Tibial nerve (tissue), 4 donors: ENCODE measurements at regions not wholly inside any gene's neighbourhood (a gene's known extent, or its start where the extent isn't known, plus 50 kb on each side); places are given as distances from the start of the nearest gene placed in this dataset.

Source experiments
- DNase-seq, 2 donors: peaks; one replicate each; pipeline ENCODE4 v3.0.0-alpha.2; 2019; ENCODE audit warnings: low spot score in 2 of 2
- H3K27ac ChIP-seq, 4 donors: fragments of 200-600 bp; sonication (generic) in 3 of 4; one replicate each; pipeline ENCODE4 v1.5.1; 2017 to 2019; ENCODE audit warnings: mild to moderate bottlenecking in 1 of 4
- H3K27me3 ChIP-seq, 2 donors: fragments of 200-600 bp; sonication (generic) in 1 of 2; one replicate each; pipeline versions ENCODE4 v1.5.1 to v1.6.0; 2017 to 2019
- H3K36me3 ChIP-seq, 3 donors: fragments of 200-600 bp; sonication (generic); one replicate each; pipeline ENCODE4 v1.5.1; 2018 to 2019
- H3K4me1 ChIP-seq, 4 donors: fragments of 200-600 bp; sonication (generic) in 3 of 4; one replicate each; pipeline ENCODE4 v1.5.1; 2017 to 2019
- H3K4me3 ChIP-seq, 4 donors: fragments of 200-600 bp; sonication (generic) in 3 of 4; one replicate each; pipeline ENCODE4 v1.5.1; 2017 to 2019; ENCODE audit warnings: mild to moderate bottlenecking in 1 of 4, moderate library complexity in 1 of 4
- H3K9me3 ChIP-seq, 4 donors: fragments of 200-600 bp; sonication (generic) in 3 of 4; one replicate each; pipeline ENCODE4 v1.5.1; 2017 to 2019
- EP300 ChIP-seq, 2 donors: sonication (generic); formaldehyde crosslinking; IDR thresholded peaks; one replicate each; pipeline ENCODE4 v1.6.1; 2017; ENCODE audit warnings: antibody characterized with exemption in 2 of 2, mild to moderate bottlenecking in 1 of 2
- POLR2A ChIP-seq, 2 donors: fragments of 450-650 bp; IDR thresholded peaks; one replicate each; pipeline ENCODE4 v1.6.1; 2017; ENCODE audit warnings: antibody characterized with exemption in 2 of 2, mild to moderate bottlenecking in 2 of 2, moderate library complexity in 2 of 2
- WGBS, 2 donors: methylation state at CpG; one replicate each; pipeline ENCODE4 v1.1.5; 2018; 5-methylcytosine and 5-hydroxymethylcytosine counted together
- TF ChIP-seq, protein P1 (sequence below), 5 experiments: fragments of 200-600 bp in 3 of 5; fragments of 450-650 bp in 2 of 5; sonication (generic) in 3 of 5; IDR thresholded peaks; one replicate each; pipeline ENCODE4 v1.5.1; 2016 to 2019; ENCODE audit warnings: antibody characterized with exemption in 5 of 5, mild to moderate bottlenecking in 3 of 5, moderate library complexity in 2 of 5

DNA sequence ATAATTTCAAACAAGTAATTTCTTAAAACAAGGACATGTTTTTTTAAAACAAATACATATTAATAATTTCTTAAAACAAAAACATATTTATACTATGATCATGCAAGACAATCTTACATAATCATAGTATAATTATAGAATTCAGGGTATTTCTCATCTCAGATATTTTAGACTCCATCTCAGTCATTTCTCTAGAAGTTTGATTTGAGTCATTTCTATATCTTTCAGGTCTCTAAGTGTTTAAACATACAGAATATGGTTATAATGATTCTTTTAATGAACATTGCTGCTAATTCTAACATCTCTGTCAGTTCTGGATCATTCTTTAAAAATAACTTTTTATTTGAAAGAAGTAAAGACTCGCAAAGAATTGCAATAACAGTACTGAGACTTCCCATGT, 154.2 kb upstream of the KYNU start:
- TF ChIP-seq, protein P1, sequence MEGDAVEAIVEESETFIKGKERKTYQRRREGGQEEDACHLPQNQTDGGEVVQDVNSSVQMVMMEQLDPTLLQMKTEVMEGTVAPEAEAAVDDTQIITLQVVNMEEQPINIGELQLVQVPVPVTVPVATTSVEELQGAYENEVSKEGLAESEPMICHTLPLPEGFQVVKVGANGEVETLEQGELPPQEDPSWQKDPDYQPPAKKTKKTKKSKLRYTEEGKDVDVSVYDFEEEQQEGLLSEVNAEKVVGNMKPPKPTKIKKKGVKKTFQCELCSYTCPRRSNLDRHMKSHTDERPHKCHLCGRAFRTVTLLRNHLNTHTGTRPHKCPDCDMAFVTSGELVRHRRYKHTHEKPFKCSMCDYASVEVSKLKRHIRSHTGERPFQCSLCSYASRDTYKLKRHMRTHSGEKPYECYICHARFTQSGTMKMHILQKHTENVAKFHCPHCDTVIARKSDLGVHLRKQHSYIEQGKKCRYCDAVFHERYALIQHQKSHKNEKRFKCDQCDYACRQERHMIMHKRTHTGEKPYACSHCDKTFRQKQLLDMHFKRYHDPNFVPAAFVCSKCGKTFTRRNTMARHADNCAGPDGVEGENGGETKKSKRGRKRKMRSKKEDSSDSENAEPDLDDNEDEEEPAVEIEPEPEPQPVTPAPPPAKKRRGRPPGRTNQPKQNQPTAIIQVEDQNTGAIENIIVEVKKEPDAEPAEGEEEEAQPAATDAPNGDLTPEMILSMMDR (IDR thresholded peaks at IDR 0.05) = no peak
- TF ChIP-seq POLR2A (IDR thresholded peaks at IDR 0.05) (no peak), EP300 (IDR thresholded peaks at IDR 0.05) (no peak)
- Histone ChIP-seq H3K36me3 (no peaks in the 10 kb centered on the region), H3K27ac (no peak overlapping the region), H3K9me3 (peaks cover 0 to 6% (median 0%) of the 10 kb centered on the region in 4 donors), H3K27me3 (no peaks in the 10 kb centered on the region), H3K4me1 (no peaks in the 10 kb centered on the region), H3K4me3 (no peak overlapping the region)
- WGBS, 2 donors = 89 to 95% methylated on average over 1 of the region's 1 CpG
- no peak for DNase-seq

GRCh38 chr2:142722569-142722968, 154.9 kb upstream of the KYNU start:
- Histone ChIP-seq H3K4me1 (peaks cover 0 to 2% (median 0%) of the 10 kb centered on the region in 4 donors), H3K36me3 (no peaks in the 10 kb centered on the region), H3K4me3 (no peak overlapping the region), H3K9me3 (no peaks in the 10 kb centered on the region), H3K27me3 (no peaks in the 10 kb centered on the region), H3K27ac (no peak overlapping the region)
- DNase-seq = no peak
- no peak for TF ChIP-seq POLR2A (IDR thresholded peaks at IDR 0.05)
- TF ChIP-seq EP300 (IDR thresholded peaks at IDR 0.05) = no peak
- TF ChIP-seq, protein P1 (IDR thresholded peaks at IDR 0.05) = no peak

GRCh38 chr2:142722086-142722485, 155.4 kb upstream of the KYNU start:
- Histone ChIP-seq H3K36me3 (no peaks in the 10 kb centered on the region), H3K9me3 (no peaks in the 10 kb centered on the region), H3K27ac (no peak overlapping the region), H3K4me1 (peaks cover 0 to 7% (median 0%) of the 10 kb centered on the region in 4 donors), H3K27me3 (no peaks in the 10 kb centered on the region), H3K4me3 (no peak overlapping the region)
- no peak for TF ChIP-seq POLR2A (IDR thresholded peaks at IDR 0.05)
- TF ChIP-seq, protein P1 (IDR thresholded peaks at IDR 0.05) = no peak
- no peak for TF ChIP-seq EP300 (IDR thresholded peaks at IDR 0.05)
- DNase-seq = no peak
- 57 to 65% methylated on average over 1 of the region's 1 CpG for WGBS, 2 donors

GRCh38 chr2:142721015-142721414, 156.4 kb upstream of the KYNU start:
- Histone ChIP-seq H3K4me1 (peaks cover 0 to 9% (median 0%) of the 10 kb centered on the region in 4 donors), H3K27me3 (no peaks in the 10 kb centered on the region), H3K4me3 (no peak overlapping the region), H3K9me3 (no peaks in the 10 kb centered on the region), H3K27ac (no peak overlapping the region), H3K36me3 (no peaks in the 10 kb centered on the region)
- TF ChIP-seq EP300 (IDR thresholded peaks at IDR 0.05) (no peak), POLR2A (IDR thresholded peaks at IDR 0.05) (no peak)
- TF ChIP-seq, protein P1 (IDR thresholded peaks at IDR 0.05) = no peak
- DNase-seq = no peak
- 74 to 83% methylated on average over 2 of the region's 2 CpGs for WGBS, 2 donors

DNA sequence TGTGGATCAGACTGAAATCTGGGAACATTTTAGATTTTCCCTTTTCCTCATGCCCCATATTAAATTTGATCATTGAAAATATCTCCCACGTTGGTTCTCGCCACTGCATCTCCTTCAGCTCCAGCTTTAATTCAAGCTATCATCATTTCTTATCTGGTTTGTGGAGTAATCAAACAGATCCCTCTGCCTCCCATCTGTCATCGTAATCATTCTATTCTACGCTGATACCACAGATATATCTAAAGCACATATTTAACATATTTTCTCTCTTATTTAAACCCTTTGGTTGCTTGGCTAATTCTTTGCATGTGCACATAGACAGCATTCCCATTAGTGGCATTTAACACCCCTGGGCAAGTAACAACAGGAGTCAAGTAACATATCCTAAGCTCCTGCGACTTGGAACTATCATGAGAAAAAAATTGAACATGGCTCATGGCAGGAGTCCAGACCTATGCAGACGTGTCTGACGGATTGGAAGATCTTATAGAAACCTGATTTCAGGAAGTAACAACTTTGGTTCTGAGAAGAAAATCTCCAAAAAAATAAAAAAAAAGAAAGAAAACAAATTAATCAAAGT, 158.8 kb upstream of the KYNU start:
- no peak for DNase-seq
- Histone ChIP-seq H3K4me1 (peaks cover 0 to 9% (median 0%) of the 10 kb centered on the region in 4 donors), H3K27me3 (no peaks in the 10 kb centered on the region), H3K4me3 (no peak overlapping the region), H3K9me3 (no peaks in the 10 kb centered on the region), H3K27ac (no peak overlapping the region), H3K36me3 (no peaks in the 10 kb centered on the region)
- TF ChIP-seq, protein P1 (IDR thresholded peaks at IDR 0.05) = no peak
- TF ChIP-seq POLR2A (IDR thresholded peaks at IDR 0.05) = no peak
- TF ChIP-seq EP300 (IDR thresholded peaks at IDR 0.05) = no peak
- WGBS, 2 donors = 84 to 87% methylated on average over 7 of the region's 7 CpGs
